IPS-NIHi11 (cell line): ENCODE measurements at regions not wholly inside any gene's neighbourhood (a gene's known extent, or its start where the extent isn't known, plus 50 kb on each side); places are given as distances from the start of the nearest gene placed in this dataset.

Experiments used
- DNase-seq: peaks from one replicate; pipeline ENCODE4 v3.0.0; 2012; ENCODE audit warnings: mixed read lengths, low spot score

- DNase-seq: no peak
Observed at GRCh38 chr5:174596429-174596828, 128.0 kb upstream of the MSX2 start.

GRCh38 chr5:174599992-174600391 lies 124.4 kb upstream of the MSX2 start:
- DNase-seq: peak; percentile 39

- DNase-seq: no peak
Observed at GRCh38 chr5:174601946-174602345, 122.4 kb upstream of the MSX2 start.

GRCh38 chr5:174606153-174606552 lies 118.2 kb upstream of the MSX2 start:
- no peak for DNase-seq

GRCh38 chr5:174606646-174607045 lies 117.7 kb upstream of the MSX2 start:
- DNase-seq: no peak

- no peak for DNase-seq
Observed at GRCh38 chr5:174607205-174607604, 117.2 kb upstream of the MSX2 start.

GRCh38 chr5:174607916-174608315 lies 116.5 kb upstream of the MSX2 start:
- no peak for DNase-seq

- no peak for DNase-seq
Observed at GRCh38 chr5:174608631-174609097, 115.7 kb upstream of the MSX2 start.

- no peak for DNase-seq
Observed at GRCh38 chr5:174609116-174609515, 115.3 kb upstream of the MSX2 start.

GRCh38 chr5:174610968-174611367 lies 113.4 kb upstream of the MSX2 start:
- DNase-seq: no peak

- no peak for DNase-seq
Observed at GRCh38 chr5:174612686-174613085, 111.7 kb upstream of the MSX2 start.

- no peak for DNase-seq
Observed at GRCh38 chr5:174614500-174615135, 109.8 kb upstream of the MSX2 start.

- no peak for DNase-seq
Observed at GRCh38 chr5:174616036-174616435, 108.3 kb upstream of the MSX2 start.

GRCh38 chr5:174617285-174617684 lies 107.1 kb upstream of the MSX2 start:
- no peak for DNase-seq

- no peak for DNase-seq
Observed at GRCh38 chr5:174617910-174618309, 106.5 kb upstream of the MSX2 start.

GRCh38 chr5:174618589-174618988 lies 105.8 kb upstream of the MSX2 start:
- DNase-seq: no peak

- no peak for DNase-seq
Observed at GRCh38 chr5:174622067-174622466, 102.3 kb upstream of the MSX2 start.

GRCh38 chr5:174623018-174623417 lies 101.4 kb upstream of the MSX2 start:
- DNase-seq: no peak

- DNase-seq: no peak
Observed at GRCh38 chr5:174623433-174624019, 100.9 kb upstream of the MSX2 start.

GRCh38 chr5:174624733-174625522 lies 99.5 kb upstream of the MSX2 start:
- no peak for DNase-seq

GRCh38 chr5:174625591-174626350 lies 98.6 kb upstream of the MSX2 start:
- no peak for DNase-seq

GRCh38 chr5:174626369-174626920 lies 97.9 kb upstream of the MSX2 start:
- no peak for DNase-seq
